DMS153 treated with DMSO at 0.1 percent for 48 hours (cell line): ENCODE measurements at regions not wholly inside any gene's neighbourhood (a gene's known extent, or its start where the extent isn't known, plus 50 kb on each side); places are given as distances from the start of the nearest gene placed in this dataset.
"Not testable (repeated sequence)": the region's sequence is repeated elsewhere in the genome, so short reads cannot be mapped to it uniquely, and the experiment has no call there.

Experiments
- DNase-seq: peaks from one replicate; lab custom pipeline; 2025; ENCODE audit not compliant: unreplicated experiment; lab: John Stamatoyannopoulos, UW

- no peak for DNase-seq
Observed at GRCh38 chr13:23947893-23948292, 50.6 kb upstream of the C1QTNF9B start.

GRCh38 chr13:23949200-23949599 is 51.9 kb upstream of the C1QTNF9B start:
- DNase-seq: no peak

GRCh38 chr13:23949736-23950135 is 52.4 kb upstream of the C1QTNF9B start:
- no peak for DNase-seq

GRCh38 chr13:23950736-23951510 is 53.6 kb upstream of the C1QTNF9B start:
- DNase-seq: no peak

GRCh38 chr13:23952796-23953195 is 55.5 kb upstream of the C1QTNF9B start:
- DNase-seq: no peak

- no peak for DNase-seq
Observed at GRCh38 chr13:23953860-23954512, 56.7 kb upstream of the C1QTNF9B start.

- no peak for DNase-seq
Observed at GRCh38 chr13:23955064-23955463, 57.8 kb upstream of the C1QTNF9B start.

- no peak for DNase-seq
Observed at GRCh38 chr13:23956106-23956505, 58.8 kb upstream of the C1QTNF9B start.

- DNase-seq: no peak
Observed at GRCh38 chr13:23957981-23958380, 60.7 kb upstream of the C1QTNF9B start.

GRCh38 chr13:23959231-23959862 is 62.0 kb upstream of the C1QTNF9B start:
- DNase-seq: no peak

GRCh38 chr13:23960566-23961156 is 63.4 kb upstream of the C1QTNF9B start:
- DNase-seq: no peak

GRCh38 chr13:23963184-23963931 is 66.1 kb upstream of the C1QTNF9B start:
- no peak for DNase-seq

- DNase-seq: no peak
Observed at GRCh38 chr13:23963947-23964346, 66.6 kb upstream of the C1QTNF9B start.

GRCh38 chr13:23965346-23965745 is 68.0 kb upstream of the C1QTNF9B start:
- DNase-seq: no peak

GRCh38 chr13:23966221-23966690 is 69.0 kb upstream of the C1QTNF9B start:
- no peak for DNase-seq

- DNase-seq: no peak
Observed at GRCh38 chr13:23966691-23967615, 69.7 kb upstream of the C1QTNF9B start.

- DNase-seq: not testable (repeated sequence)
Observed at GRCh38 chr13:23967792-23968191, 70.5 kb upstream of the C1QTNF9B start.

- no peak for DNase-seq
Observed at GRCh38 chr13:23969647-23970046, 72.3 kb upstream of the C1QTNF9B start.

GRCh38 chr13:23979361-23980159 is 82.3 kb upstream of the C1QTNF9B start:
- no peak for DNase-seq
